Superior temporal gyrus (tissue), 1 donor: ENCODE measurements at regions not wholly inside any gene's neighbourhood (a gene's known extent, or its start where the extent isn't known, plus 50 kb on each side); places are given as distances from the start of the nearest gene placed in this dataset.

Experiments
- DNase-seq: peaks from one replicate; pipeline ENCODE4 v3.0.0-alpha.2; 2016; ENCODE audit errors: extremely low spot score

DNA sequence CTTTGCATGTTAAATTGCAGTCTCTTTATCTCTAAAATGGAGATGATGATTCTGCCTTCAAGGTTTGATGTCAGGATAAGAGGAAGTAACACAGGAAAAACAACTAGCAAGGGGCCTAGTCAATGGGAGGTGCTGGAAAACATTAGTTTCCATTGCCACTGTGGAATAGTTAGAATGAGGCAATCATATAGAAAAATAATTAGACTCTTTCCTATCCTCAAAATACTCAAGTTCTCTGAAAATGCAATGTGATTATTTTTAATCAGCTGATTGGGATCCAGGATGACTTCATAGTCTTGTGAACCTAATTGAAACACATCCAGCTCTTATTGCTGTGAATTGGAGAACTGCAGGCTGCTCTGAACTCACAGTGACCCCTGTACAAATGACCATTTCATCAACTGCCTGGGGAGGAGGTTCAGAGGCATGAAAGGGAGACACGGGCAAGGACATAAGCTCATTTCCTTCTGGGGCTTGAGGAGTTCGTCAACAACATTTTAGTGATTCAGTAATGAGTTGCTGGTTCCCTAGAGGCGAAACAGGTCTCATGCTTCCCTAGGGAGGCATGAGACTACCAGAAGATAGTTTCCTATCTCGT is 422.5 kb downstream of the LPIN1 start:
- DNase-seq: peak; percentile 23

DNA sequence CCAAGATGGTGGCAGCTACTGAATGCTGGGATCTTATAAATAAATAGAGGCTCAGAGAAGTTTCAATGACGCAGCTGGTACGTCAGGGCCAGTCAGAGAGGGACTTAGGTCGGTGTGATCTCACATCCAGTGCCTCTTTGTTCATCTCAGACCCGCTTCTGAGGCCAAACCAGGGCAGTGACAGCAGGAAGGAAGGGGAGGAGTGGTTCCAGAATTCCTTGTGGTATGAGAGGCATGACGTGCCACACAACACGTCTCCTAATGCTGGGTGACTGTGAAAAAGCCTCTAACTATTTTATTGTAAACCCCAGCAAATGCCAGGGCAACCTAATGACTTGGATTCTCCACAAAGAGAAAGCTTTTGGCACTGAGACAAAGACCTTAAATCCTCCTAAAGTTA is 423.3 kb downstream of the LPIN1 start:
- peak; percentile 11 for DNase-seq

DNA sequence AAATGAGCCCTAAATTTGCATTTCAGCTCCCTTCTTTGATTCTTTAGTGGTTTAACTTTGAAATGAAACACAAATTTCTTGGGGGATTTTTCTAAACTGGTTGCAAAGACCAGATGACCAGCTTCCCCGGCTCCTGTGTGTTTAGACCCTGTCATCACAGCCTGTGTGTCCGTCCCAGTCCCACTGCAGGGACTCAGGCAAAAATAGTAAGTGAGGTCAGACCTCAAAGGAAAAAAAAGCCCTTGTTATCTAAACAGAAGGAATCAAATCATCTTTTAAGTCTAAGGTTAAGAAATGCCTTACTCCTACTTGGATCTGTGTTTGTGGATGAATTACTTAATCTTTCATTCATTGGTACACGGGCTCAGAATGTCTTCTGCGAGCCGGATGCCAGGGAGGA is 423.7 kb downstream of the LPIN1 start:
- DNase-seq: peak; percentile 17

DNA sequence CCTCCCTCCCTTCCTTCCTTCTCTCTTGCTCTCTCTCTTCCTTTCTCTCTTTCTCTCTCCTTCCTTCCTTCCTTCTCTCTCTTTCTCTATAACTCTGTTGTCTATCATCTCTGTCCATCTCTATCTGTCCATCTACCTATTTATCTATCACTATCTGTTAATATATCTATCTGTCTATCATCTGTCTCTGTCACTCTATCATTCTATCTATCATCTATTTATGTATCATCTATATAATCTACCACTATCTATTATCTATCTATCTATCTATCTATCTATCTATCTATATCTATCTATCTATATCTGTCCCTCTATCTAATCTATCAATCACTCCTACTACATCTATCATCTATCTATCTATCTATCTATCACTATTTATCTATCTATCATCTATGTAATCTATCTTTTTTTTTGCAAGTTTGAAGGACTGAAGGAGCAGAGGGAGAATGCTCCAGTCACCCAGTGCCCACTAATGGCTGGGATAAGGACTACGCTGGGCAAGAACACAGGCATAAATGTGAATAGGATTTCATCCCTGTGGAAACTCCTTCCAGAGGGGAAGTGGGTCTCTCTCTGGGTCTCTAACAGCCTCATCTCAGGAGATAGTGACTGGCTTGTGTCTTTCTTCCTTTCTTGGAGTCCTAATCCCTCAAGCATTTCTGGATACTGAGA is 427.0 kb downstream of the LPIN1 start:
- DNase-seq: no peak

DNA sequence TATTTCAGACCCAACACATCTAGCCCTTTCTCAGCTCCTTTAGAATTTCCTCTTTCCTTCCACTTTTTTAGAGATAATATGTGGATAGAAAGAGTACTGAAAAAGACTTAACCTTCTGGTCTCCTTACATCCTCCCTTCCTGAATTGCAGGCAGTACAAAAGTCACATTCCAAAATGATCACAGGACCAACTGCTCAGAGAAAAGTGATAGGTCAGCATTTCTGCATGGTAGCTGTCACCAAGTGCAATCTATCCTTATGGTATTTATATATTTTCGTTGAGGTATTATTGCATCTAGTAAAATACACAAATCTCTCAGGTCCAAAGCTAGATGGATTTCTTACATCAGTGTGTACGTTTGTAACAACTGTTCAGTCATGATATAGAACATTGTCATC is 427.5 kb downstream of the LPIN1 start:
- DNase-seq: no peak

DNA sequence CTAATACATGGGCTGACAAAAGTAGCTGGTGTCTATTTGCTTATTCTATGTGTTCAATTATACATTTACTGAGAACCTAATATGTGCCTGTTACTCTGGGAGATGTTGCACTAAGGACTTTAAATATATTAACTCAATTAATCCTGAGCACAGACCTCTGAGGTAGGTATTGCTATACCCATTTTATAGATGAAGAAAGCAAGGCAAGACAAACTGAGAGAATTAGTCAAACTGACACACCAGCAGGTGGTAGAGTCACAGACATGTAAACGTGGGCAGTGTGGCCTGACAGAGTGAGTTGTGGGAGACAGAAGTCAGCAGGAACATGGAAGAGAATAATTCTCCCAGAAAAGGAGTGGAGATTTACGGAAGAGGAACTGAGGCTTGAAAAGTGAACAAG is 428.9 kb downstream of the LPIN1 start:
- DNase-seq: no peak

DNA sequence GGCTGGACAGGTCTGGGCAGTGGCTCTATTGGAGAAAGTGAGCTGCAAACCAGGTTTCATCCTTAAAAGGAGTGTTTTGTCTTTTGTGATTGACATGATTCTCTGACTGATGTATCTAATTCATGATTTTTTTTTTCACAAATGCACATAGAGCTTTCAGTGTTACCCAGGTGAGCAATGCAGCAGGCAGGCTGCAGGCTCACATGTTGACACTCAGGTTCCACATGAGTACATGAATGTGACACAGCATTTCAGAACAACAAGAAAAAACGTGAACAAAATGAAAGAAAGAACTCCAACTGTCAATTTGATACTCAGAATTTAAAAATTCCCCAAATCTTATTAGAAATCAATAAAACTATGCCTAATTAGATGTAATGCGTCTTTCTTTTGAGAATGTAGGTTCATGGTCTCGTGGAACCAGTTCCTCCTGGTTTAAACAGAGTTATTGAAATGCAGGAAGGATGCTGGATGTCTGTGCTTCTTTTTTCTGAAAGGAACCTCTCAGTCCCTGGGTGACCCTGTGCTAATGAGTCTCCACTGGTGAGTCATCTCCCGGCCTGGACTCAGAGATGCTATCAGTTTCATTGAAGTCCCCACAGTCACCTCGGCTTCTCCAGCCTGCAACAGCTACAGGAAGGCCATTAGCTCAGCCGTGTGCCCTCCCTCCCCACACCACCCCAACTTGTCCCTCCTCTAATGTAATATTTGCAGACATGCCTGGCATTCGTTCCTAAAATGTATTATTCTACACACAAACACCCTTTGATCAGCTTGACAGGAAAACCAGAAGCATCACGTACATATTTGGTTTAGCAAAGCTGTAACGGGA is 430.4 kb downstream of the LPIN1 start:
- no peak for DNase-seq

DNA sequence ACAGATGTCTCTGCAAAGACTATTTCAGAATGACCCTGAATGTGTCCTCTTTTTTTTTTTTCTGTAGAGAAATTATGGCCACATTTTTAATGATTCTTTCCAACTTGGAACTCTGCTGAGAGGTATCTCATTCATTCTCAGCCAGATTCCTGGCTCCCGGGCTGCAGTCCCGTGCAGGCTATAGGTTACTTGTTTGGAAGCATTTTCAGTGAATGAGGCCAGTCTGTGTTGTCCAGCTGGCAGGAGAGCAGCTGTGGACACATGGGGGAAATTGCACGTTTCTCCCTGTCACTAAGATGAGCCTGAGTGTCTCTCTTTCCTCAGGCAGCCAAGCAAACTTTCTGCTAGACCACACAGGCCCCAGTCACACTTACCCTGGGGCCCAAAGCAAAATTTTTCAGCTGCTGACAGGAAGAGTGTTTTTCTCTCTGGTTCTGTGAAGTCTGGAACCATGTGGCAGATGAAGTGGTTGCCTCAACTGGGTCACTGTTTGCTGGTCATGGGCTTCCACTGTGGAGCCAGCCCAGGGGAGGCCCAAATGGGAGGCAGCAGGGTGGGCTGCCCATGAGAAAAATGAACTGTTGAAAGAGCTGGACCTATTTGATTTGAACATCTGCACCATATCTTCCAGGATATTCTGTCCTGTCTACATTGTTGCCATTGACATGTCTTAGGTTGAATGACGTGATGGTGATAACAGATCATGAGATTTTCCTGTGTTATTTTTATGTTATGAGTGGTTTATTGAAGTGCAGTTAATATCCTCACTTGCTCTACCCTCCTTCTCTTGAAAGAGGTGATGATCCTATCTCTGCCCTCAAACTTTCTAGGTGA is 431.2 kb downstream of the LPIN1 start:
- DNase-seq: no peak

DNA sequence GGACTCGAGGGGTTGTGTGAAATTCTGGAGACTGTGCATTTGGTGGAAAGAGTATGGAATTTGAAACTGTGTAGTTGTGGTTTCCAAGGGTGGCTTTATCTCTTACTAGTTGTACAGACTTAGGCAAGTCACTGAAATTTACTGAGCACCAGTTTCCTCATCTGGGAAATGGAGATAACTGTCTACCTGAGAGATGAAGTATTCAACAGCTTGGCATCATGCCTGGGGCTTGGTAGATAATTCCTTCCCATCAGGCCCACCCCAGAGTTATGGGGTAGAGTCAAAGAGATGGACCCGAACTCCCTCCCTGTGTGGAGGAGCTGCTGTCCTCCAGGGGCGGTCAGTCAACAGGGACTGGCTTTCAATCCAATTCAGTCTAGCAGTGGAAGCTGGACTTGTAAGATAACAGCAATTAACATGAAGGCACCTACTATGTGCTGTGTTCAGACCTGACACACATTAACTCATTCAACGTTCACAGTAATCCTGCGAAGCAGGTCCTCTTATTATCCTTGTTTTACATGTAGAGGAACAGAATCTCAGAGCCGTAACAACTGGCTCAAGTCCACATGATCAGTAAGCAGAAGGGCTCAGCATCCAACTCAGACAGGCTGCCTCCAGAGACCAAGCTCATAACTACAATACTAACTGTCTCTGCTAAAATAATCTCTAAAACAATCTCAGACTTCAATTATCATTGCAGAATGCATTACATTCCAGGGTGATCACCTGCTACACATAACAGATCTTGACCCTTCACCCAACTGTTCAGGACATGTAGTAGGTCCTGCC is 432.1 kb downstream of the LPIN1 start:
- no peak for DNase-seq

DNA sequence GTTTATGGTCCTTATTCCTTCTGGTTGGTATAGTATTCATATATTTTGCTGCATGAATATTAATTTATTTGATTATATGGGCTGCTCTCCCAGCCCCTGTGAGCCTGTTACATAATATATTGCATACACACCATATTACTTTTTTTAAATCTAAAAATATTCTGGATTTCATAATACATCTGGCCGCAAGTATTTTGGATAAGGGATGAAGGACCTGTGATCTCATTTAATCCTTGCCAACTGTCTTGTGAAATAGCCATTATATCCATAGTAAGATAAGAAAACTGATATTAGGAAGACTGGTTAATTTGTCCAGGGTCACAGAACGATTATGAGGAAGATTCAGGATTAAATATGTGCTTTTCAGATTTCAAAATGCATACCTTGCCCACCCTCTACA is 433.6 kb downstream of the LPIN1 start:
- DNase-seq: no peak

DNA sequence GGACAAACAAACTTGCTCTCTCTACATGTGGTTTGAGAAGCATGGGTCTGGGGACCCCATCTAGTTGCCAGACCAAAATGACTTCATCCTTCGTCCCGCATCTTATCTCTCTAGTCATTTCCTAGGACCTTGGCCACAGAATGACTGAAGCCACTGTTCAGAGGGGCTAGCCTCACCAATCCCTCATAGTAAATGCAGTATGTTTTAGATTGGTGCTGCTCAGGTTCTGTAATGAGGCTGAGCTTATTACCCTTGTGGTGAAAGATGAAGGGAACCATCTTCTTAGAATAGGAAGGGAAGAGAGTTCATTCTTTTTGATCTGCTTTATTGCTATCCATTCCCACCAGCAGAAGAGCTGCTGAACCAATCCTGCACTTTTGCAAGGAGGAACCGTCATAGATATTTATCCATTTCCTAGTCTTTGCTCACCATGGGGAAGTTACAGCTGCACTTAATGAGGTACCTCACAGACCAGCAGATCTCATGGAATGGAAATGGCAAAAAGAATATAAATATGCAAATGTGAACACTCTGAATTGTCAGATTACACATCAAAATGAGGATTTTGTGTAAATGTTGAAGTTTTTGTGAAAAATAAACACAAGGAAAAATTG is 436.7 kb downstream of the LPIN1 start:
- no peak for DNase-seq

DNA sequence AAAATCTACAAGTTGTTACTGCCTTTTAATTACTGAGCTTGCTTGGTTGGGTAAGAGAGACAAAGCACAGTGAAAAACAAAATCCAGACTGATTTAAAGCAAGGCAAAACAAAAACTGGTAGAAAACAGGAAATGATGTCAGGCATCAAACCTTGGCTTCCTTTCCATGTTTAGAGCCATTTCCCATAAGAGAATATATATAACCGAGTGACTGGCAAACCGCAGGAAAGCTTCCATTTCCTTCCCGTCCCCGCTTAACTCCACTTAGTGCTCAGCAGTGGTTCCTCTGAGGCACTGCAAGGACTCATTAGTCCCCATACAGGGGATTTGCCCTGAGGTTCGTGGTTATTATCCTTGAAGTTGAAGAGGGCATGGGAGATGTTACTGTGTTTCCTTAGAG is 446.3 kb downstream of the LPIN1 start:
- no peak for DNase-seq

DNA sequence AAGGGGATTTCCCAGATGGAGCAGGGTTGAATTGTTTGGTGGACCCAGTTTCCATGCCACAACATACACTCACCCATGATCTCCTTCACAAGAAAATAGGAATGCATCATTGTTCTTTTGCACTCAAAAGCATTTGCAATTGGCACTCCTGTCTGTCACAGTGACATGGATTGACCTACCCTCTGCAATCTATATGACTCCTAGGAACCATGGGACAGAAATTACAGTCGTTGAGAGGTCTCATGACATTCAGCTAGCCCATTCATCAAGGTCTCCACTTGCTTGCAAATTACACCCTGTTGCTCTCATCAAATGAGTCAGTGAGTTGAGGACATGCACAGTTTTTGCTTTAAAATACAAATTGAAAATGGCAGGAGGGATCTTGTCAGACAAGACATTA is 448.5 kb downstream of the LPIN1 start:
- no peak for DNase-seq

DNA sequence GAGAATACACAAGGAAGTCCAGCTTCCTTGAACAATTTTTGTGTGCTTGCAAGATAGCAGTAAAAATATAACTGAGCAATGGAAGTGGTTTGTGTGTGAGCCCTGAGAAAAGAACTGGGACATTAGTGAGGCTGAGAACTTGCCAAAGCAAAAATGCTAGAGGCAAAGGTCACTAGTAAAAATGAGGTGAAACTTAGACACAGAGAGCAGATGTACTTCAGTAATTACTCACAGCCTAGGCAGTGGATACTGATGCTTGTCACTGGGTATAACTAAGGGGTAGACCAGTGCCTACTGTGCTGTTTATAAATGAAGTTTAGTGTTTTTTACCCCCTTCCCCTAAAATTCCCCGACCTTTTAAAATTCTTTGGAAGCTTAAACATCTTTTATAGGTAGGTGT is 450.1 kb downstream of the LPIN1 start:
- DNase-seq: no peak

DNA sequence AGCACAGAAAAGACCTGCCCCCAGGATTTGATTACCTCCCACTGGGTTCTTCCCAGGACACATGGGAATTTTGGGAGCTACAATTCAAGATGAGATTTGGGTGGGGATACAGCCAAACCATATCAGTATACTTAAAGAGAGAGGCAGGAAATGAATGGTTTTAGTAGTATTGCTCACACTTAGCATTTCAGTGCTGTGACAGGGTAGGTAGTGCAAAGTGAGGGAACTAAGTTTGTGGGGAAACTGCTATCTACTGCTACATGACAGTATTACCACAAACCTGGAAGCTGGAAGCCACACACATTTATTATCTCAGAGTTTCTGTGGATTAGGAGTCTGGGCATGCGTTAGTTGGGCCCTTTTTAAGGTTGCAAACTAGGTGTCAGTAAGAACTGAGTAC is 450.7 kb downstream of the LPIN1 start:
- no peak for DNase-seq

DNA sequence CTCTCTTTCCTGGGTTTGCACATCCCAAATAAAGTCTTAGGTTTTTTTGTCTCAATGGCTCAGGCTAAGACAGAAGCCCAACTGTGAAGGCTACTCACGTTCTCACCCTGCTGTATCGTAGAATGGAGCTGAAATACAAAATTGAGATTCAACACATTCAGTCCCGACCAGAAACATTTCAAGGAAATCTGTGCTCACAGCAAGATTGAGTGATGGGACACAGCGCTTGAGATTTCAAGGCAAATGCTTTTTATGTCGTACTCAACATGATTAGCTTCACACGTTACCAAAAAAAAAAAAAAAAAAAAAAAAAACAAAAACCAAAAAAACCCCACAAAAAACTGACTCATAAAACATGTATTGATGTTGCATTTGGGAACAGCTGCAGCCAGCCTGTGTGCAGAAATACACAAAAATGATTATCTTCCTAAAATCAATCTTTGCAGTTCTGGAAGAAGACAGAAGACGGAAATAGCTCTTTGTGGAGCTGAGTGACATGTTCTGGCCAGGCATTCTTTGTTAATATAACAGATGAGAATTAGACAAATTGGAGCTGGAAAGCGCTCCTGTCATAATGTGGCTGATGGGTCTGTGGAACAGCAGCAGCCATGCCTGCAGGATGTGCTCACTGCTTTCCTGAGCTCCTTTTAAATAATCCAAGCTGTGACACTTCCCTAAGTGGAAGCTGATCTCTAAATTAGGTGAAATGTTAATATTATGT is 453.2 kb downstream of the LPIN1 start:
- DNase-seq: no peak

DNA sequence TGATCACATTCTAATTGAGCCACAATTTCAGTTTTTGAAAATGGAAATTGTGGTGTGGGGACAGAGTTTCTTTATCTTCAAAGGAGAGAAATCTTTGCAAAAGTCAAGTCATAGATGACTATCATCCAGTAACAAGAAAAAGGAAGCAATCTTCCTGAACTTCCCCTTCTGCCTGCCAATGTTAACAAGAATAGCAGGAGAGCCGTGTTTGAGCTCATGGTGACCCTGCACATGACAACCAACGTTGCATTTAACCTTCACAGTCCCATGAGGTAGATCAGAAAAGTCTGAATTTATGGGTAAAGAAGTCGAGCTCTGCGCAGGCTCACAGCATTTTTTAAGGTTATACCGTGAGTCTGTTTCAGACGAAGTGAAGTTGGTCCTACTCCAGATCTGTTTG is 454.9 kb downstream of the LPIN1 start:
- DNase-seq: no peak

DNA sequence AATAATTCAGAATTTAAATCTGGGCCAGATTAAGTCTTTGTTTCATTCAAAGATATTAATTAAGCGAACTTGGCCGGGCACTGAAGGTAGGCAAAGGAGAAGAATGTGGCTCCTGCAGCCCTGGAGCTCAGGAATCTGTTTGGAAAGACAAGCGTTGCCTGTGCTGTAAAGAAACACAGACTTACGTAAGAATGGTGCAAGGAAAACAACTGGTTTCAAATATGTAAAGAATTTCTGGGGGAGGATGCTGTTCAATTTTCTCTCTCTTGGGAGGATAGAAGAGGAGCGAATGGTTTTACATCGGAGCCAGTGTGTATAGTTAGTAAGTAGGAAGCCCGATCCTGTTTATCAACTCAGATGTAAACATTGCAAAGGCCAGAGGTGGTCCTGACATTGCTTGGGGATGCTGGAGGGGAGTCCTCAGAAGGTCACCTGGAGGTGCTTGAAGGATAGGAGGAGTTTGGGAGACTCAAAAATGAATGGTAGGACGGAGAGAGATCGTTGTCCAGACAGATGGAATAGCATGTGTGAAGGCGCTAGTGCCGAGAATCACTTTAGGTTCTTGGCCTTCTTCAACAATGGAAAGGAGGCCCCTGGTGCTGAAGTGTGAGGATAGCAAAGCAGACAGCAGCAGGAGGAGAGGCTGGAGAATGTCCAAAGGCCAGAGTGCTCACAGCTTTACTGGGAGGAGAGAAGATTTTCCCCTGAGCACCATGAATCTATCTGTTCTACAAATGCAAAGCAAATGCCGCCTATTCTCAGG is 456.1 kb downstream of the LPIN1 start:
- no peak for DNase-seq

DNA sequence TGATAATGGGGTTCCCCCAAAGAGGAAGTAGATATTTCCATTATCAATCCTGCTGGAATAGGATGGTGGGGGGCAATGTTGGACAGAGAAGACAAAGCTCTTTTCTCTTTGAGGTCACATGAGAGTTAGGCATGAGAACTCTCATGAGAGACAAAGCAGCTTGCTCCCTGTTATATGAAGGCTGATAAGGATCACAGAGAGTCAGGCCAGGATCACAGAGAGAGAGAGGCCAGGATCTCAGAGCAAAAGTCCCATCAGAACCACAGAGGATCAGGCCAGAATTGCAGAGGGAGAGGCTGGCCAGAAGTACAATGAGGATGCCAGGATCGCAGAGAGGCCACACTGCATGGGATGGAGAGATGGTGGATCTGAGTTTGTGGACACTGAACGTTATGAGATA is 457.1 kb downstream of the LPIN1 start:
- DNase-seq: no peak

DNA sequence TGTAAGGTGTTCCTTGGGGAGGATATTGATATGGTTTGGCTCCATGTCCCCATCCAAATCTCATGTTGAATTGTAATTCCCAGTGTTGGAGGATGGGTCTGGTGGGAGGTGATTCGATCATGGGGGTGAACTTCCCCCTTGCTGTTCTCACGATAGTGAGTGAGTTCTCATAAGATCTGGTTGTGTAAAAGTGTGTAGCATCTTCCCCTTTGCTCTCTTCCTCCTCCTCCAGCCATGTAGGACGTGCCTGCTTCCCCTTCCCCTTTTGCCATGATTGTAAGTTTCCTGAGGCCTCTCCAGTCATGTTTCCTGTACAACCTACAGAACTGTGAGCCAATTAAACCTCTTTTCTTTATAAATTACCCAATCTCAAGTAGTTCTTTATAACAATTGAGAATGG is 458.7 kb downstream of the LPIN1 start:
- no peak for DNase-seq
